ENCODE measurements at regions not wholly inside any gene's neighbourhood (a gene's known extent, or its start where the extent isn't known, plus 50 kb on each side); places are given as distances from the start of the nearest gene placed in this dataset.
"Not testable (repeated sequence)": the region's sequence is repeated elsewhere in the genome, so short reads cannot be mapped to it uniquely, and the experiment has no call there.

DNA sequence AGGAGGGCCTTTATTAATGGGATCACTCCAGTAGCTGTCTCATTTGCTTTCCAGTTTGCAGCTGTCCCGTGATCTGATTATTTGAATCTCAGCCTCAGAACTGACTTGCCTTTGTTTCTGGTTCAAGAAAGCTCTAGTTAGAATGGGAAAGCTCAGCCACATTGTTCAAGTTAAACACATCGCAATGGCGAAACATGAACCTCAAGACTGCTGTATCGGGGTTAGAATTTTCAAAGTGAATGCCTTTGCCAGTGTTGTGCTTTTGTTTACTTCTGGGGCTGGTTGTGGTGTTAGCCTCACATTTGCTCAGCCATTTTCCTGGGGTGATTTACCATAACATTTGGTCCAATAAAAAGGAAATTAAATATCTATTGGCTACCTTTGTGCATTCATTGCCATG lies 105.3 kb downstream of the LUZP4 start:
- TF ChIP-seq, protein P1, sequence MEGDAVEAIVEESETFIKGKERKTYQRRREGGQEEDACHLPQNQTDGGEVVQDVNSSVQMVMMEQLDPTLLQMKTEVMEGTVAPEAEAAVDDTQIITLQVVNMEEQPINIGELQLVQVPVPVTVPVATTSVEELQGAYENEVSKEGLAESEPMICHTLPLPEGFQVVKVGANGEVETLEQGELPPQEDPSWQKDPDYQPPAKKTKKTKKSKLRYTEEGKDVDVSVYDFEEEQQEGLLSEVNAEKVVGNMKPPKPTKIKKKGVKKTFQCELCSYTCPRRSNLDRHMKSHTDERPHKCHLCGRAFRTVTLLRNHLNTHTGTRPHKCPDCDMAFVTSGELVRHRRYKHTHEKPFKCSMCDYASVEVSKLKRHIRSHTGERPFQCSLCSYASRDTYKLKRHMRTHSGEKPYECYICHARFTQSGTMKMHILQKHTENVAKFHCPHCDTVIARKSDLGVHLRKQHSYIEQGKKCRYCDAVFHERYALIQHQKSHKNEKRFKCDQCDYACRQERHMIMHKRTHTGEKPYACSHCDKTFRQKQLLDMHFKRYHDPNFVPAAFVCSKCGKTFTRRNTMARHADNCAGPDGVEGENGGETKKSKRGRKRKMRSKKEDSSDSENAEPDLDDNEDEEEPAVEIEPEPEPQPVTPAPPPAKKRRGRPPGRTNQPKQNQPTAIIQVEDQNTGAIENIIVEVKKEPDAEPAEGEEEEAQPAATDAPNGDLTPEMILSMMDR (IDR thresholded peaks at IDR 0.05; ENCODE audit: low read depth, low read length, missing input control): not testable (repeated sequence)
- TF ChIP-seq RAD21 (IDR thresholded peaks at IDR 0.05); GABPA (IDR thresholded peaks at IDR 0.05 in 1 of 2, conservative IDR thresholded peaks at IDR 0.05 in 1 of 2); YY1 (IDR thresholded peaks at IDR 0.05); SP1 (IDR thresholded peaks at IDR 0.05); FOXA1 (IDR thresholded peaks at IDR 0.05); TAF1 (conservative IDR thresholded peaks at IDR 0.05); EGR1 (IDR thresholded peaks at IDR 0.05; ENCODE audit: low read depth in 2 of 2); FOXA2 (IDR thresholded peaks at IDR 0.05); RXRA (IDR thresholded peaks at IDR 0.05): not testable (repeated sequence)
- TF ChIP-seq, protein P2, sequence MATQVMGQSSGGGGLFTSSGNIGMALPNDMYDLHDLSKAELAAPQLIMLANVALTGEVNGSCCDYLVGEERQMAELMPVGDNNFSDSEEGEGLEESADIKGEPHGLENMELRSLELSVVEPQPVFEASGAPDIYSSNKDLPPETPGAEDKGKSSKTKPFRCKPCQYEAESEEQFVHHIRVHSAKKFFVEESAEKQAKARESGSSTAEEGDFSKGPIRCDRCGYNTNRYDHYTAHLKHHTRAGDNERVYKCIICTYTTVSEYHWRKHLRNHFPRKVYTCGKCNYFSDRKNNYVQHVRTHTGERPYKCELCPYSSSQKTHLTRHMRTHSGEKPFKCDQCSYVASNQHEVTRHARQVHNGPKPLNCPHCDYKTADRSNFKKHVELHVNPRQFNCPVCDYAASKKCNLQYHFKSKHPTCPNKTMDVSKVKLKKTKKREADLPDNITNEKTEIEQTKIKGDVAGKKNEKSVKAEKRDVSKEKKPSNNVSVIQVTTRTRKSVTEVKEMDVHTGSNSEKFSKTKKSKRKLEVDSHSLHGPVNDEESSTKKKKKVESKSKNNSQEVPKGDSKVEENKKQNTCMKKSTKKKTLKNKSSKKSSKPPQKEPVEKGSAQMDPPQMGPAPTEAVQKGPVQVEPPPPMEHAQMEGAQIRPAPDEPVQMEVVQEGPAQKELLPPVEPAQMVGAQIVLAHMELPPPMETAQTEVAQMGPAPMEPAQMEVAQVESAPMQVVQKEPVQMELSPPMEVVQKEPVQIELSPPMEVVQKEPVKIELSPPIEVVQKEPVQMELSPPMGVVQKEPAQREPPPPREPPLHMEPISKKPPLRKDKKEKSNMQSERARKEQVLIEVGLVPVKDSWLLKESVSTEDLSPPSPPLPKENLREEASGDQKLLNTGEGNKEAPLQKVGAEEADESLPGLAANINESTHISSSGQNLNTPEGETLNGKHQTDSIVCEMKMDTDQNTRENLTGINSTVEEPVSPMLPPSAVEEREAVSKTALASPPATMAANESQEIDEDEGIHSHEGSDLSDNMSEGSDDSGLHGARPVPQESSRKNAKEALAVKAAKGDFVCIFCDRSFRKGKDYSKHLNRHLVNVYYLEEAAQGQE (IDR thresholded peaks at IDR 0.05): not testable (repeated sequence)
- TF ChIP-seq, protein P3, sequence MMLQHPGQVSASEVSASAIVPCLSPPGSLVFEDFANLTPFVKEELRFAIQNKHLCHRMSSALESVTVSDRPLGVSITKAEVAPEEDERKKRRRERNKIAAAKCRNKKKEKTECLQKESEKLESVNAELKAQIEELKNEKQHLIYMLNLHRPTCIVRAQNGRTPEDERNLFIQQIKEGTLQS (IDR thresholded peaks at IDR 0.05): not testable (repeated sequence)
- TF ChIP-seq, protein P4, sequence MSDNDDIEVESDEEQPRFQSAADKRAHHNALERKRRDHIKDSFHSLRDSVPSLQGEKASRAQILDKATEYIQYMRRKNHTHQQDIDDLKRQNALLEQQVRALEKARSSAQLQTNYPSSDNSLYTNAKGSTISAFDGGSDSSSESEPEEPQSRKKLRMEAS (IDR thresholded peaks at IDR 0.05): not testable (repeated sequence)
- TF ChIP-seq, protein P5, sequence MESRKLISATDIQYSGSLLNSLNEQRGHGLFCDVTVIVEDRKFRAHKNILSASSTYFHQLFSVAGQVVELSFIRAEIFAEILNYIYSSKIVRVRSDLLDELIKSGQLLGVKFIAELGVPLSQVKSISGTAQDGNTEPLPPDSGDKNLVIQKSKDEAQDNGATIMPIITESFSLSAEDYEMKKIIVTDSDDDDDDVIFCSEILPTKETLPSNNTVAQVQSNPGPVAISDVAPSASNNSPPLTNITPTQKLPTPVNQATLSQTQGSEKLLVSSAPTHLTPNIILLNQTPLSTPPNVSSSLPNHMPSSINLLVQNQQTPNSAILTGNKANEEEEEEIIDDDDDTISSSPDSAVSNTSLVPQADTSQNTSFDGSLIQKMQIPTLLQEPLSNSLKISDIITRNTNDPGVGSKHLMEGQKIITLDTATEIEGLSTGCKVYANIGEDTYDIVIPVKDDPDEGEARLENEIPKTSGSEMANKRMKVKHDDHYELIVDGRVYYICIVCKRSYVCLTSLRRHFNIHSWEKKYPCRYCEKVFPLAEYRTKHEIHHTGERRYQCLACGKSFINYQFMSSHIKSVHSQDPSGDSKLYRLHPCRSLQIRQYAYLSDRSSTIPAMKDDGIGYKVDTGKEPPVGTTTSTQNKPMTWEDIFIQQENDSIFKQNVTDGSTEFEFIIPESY (IDR thresholded peaks at IDR 0.05): not testable (repeated sequence)
